RWPE1 (cell line): ENCODE measurements at regions not wholly inside any gene's neighbourhood (a gene's known extent, or its start where the extent isn't known, plus 50 kb on each side); places are given as distances from the start of the nearest gene placed in this dataset.

Experiments
- CTCF ChIA-PET: fragments of 350-600 bp; sonication (Branson Sonifier 250); formaldehyde crosslinking; extraction: SDS; loops from one replicate; lab custom pipeline; 2021; lab: Yijun Ruan, JAX
- POLR2A ChIA-PET: fragments of 400-600 bp; formaldehyde crosslinking; extraction: SDS; loops from one replicate; lab custom pipeline; 2020; ENCODE audit warnings: antibody characterized with exemption; ENCODE audit not compliant: low non-redundant PET; lab: Yijun Ruan, JAX
- DNase-seq: peaks from one replicate; pipeline ENCODE4 v3.0.0; 2012; ENCODE audit warnings: low spot score
- H3K27ac ChIP-seq: fragments of 450-650 bp; 2 replicates; pipeline ENCODE4 v1.5.1; 2017
- CTCF ChIP-seq: fragments of 450-650 bp; conservative IDR thresholded peaks from 2 replicates; pipeline ENCODE4 v1.5.1; 2017; ENCODE audit warnings: low read depth, mild to moderate bottlenecking

DNA sequence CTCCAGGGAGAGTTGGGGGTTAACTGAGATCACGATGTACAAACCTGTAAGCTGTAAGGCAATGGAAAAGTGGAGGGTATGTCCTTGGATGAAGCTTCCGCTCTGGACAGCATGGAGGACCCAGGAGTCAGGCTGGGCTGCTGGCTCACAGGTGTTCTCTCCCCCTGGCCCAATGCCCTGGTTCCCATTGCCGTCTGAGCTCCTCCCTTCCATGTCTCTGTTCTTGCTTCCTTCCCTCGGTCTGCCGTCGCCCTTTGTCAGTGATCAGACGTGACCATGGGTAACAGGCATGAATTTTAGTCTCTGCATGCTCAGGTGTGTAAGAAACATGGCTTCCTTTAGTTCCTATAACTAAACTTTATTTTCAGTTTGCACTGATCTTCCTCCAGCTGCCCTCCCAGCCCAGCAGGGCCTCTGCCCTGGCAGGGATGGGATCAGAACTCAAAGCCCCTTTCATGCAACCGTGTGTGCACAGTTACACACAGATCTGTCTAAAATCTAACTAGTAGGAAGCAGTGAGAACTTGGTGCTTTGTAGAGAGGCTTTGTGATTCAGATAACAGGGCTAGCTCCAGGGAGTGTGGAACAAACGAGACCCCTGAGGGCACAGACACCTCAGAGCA lies 51.7 kb upstream of the KCNMB1 start:
- CTCF ChIA-PET, result interaction anchor here (0.5 kb wide), 1 partner anchor 1494 kb away, joined by 3 read pairs; no protein-coding TSS in a partner anchor
- POLR2A ChIA-PET, result no interaction called here

DNA sequence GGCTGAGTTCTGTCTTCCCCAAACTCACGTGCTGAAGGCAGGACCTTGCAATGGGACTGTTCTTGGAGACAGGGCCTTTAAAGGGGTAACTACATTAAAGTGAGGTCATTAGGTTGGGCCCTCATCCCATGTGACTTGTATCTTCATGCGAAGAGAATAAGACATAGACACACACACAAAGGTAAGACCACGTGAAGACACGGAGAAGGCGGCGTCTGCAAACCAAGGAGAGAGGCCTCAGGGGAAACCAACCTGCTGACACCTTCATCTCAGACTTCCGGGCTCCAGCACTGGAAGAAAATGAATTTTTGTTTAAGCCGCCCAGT lies 50.7 kb upstream of the KCNMB1 start:
- ChIA-PET CTCF (no interaction called here), POLR2A (no interaction called here)
- no peak for TF ChIP-seq CTCF
- no peak for DNase-seq
- no peak overlapping the region for H3K27ac ChIP-seq

More for the DNA sequence above, 51.7 kb upstream of the KCNMB1 start:
- H3K27ac ChIP-seq, result no peak overlapping the region
- DNase-seq, result no peak
- TF ChIP-seq CTCF, result no peak

DNA sequence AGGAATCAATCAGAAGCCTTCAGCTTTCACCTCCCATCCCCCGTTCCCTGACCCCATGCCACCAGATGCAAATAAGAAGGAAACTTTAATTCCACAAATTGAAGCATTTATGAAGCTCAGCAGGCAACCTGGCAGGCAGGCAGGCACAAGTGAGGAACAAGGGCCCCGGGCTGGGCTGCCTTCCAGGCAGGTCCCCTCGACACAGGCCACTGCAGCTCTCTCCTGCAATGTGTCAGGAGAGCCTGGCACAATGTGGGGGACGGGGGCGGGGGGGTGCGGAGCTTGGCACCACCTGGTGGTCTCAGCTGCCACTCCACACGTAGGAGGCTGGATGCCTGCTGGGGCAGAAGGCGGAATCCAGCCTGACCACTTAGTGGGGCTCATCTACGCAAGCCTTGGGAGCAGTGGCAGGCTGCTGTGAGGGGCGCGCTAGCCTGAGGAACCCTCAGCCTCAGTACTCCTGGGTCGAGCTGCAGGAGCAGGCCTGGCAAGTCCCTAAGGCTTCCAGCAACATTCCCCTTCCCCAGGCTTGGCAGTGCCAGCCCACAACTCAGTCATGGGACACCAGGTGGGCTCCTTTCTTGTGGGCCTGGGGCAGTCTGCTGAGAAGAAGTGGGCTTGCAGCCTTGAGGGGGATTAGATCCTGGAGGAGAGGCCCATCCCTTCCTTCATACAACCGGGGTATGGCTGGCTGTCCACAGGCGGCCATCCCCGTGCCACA lies 50.2 kb upstream of the KCNMB1 start:
- TF ChIP-seq CTCF, result no peak
- POLR2A ChIA-PET, result no interaction called here
- DNase-seq, result no peak
- CTCF ChIA-PET, result interaction anchor here (1.0 kb wide), 1 partner anchor 199 kb away, joined by 4 read pairs; no protein-coding TSS in a partner anchor
- H3K27ac ChIP-seq, result no peak overlapping the region
